GM12874 (cell line): ENCODE measurements at regions not wholly inside any gene's neighbourhood (a gene's known extent, or its start where the extent isn't known, plus 50 kb on each side); places are given as distances from the start of the nearest gene placed in this dataset.

Source experiments
- TF ChIP-seq, protein P1 (sequence below): IDR thresholded peaks from 2 replicates; pipeline ENCODE4 v1.5.1; 2011; ENCODE audit warnings: low read depth, mild to moderate bottlenecking, control low read depth, low read length, moderate library complexity; ENCODE audit not compliant: insufficient read depth

DNA sequence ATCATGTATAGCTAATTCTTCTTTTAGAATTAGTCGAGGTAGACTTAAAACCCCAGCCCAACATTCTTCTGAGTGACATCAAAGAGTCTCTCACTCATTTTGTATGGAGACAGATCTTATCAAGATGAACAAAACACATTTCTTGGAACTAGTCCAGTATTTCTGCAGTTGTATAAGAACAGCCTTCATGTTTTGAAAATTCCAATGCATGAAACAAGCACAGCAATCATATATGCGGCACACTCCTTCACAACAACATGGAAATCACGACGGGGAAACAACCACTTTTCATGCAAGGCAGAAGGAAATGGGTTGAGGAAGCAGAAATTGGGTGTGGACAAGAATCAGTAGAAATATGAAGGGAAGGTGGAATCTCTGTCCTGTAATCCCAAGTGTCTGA, 113.8 kb downstream of the PLK2 start:
- TF ChIP-seq, protein P1, sequence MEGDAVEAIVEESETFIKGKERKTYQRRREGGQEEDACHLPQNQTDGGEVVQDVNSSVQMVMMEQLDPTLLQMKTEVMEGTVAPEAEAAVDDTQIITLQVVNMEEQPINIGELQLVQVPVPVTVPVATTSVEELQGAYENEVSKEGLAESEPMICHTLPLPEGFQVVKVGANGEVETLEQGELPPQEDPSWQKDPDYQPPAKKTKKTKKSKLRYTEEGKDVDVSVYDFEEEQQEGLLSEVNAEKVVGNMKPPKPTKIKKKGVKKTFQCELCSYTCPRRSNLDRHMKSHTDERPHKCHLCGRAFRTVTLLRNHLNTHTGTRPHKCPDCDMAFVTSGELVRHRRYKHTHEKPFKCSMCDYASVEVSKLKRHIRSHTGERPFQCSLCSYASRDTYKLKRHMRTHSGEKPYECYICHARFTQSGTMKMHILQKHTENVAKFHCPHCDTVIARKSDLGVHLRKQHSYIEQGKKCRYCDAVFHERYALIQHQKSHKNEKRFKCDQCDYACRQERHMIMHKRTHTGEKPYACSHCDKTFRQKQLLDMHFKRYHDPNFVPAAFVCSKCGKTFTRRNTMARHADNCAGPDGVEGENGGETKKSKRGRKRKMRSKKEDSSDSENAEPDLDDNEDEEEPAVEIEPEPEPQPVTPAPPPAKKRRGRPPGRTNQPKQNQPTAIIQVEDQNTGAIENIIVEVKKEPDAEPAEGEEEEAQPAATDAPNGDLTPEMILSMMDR = no peak

GRCh38 chr5:58341476-58341875, 118.4 kb downstream of the PLK2 start:
- TF ChIP-seq, protein P1 = no peak

DNA sequence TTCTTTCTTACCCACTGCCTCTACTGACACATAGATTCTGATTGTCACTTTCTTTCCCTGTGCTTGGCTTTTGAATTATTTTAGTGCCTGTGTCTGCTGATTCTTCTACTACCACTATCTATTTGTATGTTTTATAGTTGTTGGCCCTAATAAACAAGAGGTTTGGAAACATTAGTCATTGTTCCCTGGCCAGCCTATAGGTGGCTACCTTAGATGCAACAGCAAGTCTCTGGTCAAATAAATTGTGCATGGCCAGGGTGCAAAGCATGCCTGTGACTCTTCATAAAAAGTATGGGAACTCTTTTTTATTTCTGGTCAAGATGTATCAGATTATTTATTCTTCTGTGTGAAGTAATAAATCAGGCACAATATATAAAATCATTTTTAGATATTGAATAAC, 124.4 kb downstream of the PLK2 start:
- TF ChIP-seq, protein P1 = no peak

DNA sequence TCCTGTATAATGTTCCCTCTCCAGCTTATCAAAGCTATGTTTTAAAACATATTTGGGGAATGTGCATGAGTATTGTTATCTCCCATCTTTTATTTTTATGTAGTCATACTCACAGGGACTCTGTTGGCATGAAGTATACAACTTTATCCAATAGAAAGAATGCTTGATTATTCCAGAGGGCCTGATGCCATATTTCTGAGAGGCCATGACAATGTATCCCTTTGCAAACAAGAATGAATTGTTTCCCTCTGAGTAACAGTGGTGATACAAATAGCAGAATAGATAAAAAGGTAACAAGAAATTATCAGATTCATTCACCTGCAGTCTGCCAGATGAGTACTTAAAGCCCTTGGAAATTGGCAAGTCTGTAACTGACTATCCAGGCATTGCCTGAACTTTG, 125.9 kb downstream of the PLK2 start:
- TF ChIP-seq, protein P1 = no peak

DNA sequence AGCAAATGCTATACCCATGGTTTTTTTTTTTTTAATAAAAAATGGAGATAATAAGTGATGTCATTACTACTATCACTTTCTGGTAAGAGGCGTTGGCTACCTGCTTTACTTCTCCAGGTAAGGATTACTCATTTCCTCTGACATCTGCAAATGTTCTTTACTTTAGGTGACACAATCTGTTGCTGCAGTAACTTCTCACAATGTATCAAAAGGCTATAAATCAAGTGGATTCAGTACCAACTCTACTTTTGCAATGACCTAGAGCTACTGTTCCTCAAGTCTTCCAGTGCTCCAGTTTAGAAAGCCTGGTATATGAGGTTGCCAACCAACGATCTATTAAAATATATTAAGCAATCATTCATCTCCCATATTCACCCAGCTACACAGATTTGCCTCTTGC, 129.1 kb downstream of the PLK2 start:
- TF ChIP-seq, protein P1 = no peak

- TF ChIP-seq, protein P1 = no peak
Observed at GRCh38 chr5:58327289-58327688, 132.6 kb downstream of the PLK2 start.

- TF ChIP-seq, protein P1 = no peak
Observed at GRCh38 chr5:58326022-58326421, 133.9 kb downstream of the PLK2 start.

DNA sequence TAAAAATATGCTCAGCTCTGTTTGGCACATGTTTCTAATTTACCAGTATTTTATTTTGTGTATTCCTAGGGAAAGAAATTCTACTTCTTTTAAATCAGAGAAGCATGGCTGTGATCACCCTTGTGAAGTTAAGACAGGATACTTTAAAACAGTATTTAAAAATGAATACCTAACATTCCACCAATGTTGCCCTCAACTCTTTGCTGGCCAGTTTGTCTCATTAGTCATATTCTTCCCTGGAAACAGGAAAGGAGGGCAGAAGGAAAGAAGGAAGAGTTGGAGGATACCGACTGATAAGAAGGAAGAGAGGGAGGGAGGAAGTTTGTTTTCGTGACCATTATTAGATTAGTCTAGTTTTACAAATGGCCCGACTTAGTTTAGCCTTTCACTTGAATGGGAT, 137.4 kb downstream of the PLK2 start:
- TF ChIP-seq, protein P1 = no peak
